ENCODE measurements at regions not wholly inside any gene's neighbourhood (a gene's known extent, or its start where the extent isn't known, plus 50 kb on each side); places are given as distances from the start of the nearest gene placed in this dataset.

DNA sequence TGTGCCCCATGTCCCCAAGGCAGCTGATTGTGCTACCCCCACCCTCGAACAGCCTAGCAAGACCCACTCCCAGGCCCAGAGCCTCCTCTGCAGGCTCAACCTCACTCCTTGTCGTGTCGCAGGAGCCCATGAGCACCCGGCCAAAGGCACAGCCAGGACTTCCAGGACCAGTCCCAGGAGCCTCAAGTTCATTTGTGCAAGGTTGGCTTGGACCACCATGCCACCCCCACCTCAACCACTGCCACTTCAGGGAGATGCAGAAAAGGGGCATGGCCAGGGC lies 54.4 kb upstream of the KRTAP11-1 start (continued):
- TF ChIP-seq KDM1A (IDR thresholded peaks at IDR 0.05; ENCODE audit: borderline replicate concordance, low read length) (no peak), SP1 (IDR thresholded peaks at IDR 0.05; ENCODE audit: low read depth, low read length) (no peak), SIX5 (IDR thresholded peaks at IDR 0.05; ENCODE audit: low read depth, low read length) (no peak), CTCF (IDR thresholded peaks at IDR 0.05; ENCODE audit: control extremely low read depth in 1 of 3, insufficient read depth in 1 of 3, low read depth in 1 of 3, low read length in 3 of 3) (no peak), CTBP2 (IDR thresholded peaks at IDR 0.05; ENCODE audit: borderline replicate concordance, insufficient read depth, insufficient read length, low read length) (no peak), BCL11A (IDR thresholded peaks at IDR 0.05; ENCODE audit: low read depth in 2 of 2, low read length in 2 of 2) (no peak), TAF1 (IDR thresholded peaks at IDR 0.05; ENCODE audit: low read depth, low read length) (no peak), JUND (IDR thresholded peaks at IDR 0.05; ENCODE audit: low read length) (no peak), JUN (IDR thresholded peaks at IDR 0.05; ENCODE audit: low read depth, low read length) (no peak)
